HCT116 (cell line): ENCODE measurements at regions not wholly inside any gene's neighbourhood (a gene's known extent, or its start where the extent isn't known, plus 50 kb on each side); places are given as distances from the start of the nearest gene placed in this dataset.

Experiments
- ATAC-seq: fragments of 200-7000 bp; cut with Tn5 transposase; 2 replicates; pipeline ENCODE4 v1.9.1; 2020; ENCODE audit warnings: mild to moderate bottlenecking, moderate library complexity
- BruUV-seq: library from RNA; stranded (reverse); fragments of 400-500 nt; replicated peaks from 2 replicates; lab custom pipeline; 2021; lab: Mats Ljungman, UMichigan
- CTCF ChIA-PET: fragments of 300-600 bp; sonication (Branson Sonifier 250); formaldehyde crosslinking; loops from one replicate; lab custom pipeline; 2021; ENCODE audit warnings: antibody characterized with exemption; lab: Charles Lee
- POLR2A ChIA-PET: fragments of 300-600, 350-600 bp; sonication (Branson Sonifier 250); formaldehyde crosslinking; loops from one replicate; lab custom pipeline; 2021; ENCODE audit warnings: antibody characterized with exemption; lab: Charles Lee
- RAD21 ChIA-PET, 2 experiments: fragments of 300-600 bp; sonication (Branson Sonifier 250); formaldehyde crosslinking; loops; one replicate each; lab custom pipeline; 2023; ENCODE audit warnings: low total read pairs in 2 of 2; ENCODE audit not compliant: uncharacterized antibody in 2 of 2, unreplicated experiment in 2 of 2, low non-redundant PET in 1 of 2; lab: Charles Lee
- DNase-seq: peaks from one replicate; pipeline ENCODE4 v3.0.0-alpha.2; 2010; ENCODE audit warnings: low read depth, low spot score
- H2AFZ ChIP-seq: fragments of 200-600 bp; shearing (Covaris generic), sonication (generic); 2 replicates; pipeline ENCODE4 v1.6.1; 2017; ENCODE audit warnings: low read depth, mixed run types, mixed read lengths, antibody characterized with exemption, low read length; ENCODE audit not compliant: poor library complexity, severe bottlenecking
- H3K27ac ChIP-seq: 2 replicates; pipeline ENCODE4 v1.5.1; 2012; ENCODE audit warnings: low read depth, low read length
- H3K27me3 ChIP-seq: fragments of 200-600 bp; sonication (generic); 2 replicates; pipeline ENCODE4 v1.6.1; 2016; ENCODE audit warnings: mixed run types, low read length, mixed read lengths; ENCODE audit not compliant: insufficient read depth
- H3K36me3 ChIP-seq, 2 experiments: fragments of 200-500 bp in 1 of 2; fragments of 200-600 bp in 1 of 2; sonication (Bioruptor generic) in 1 of 2; sonication (generic) in 1 of 2; 2 replicates each; pipeline versions ENCODE4 v1.5.1 to v1.6.1; 2014 to 2016; ENCODE audit warnings: low read length in 2 of 2, inconsistent platforms in 1 of 2, mixed read lengths in 1 of 2, mixed run types in 1 of 2; ENCODE audit not compliant: insufficient read depth in 2 of 2, control insufficient read depth in 1 of 2
- H3K4me1 ChIP-seq, 2 experiments: fragments of 200-600 bp in 1 of 2; sonication (generic) in 1 of 2; 2 replicates each; pipeline versions ENCODE4 v1.5.1 to v1.6.1; 2012 to 2017; ENCODE audit warnings: low read length in 2 of 2, inconsistent platforms in 1 of 2, mild to moderate bottlenecking in 1 of 2, mixed read lengths in 1 of 2, mixed run types in 1 of 2, moderate library complexity in 1 of 2; ENCODE audit not compliant: insufficient read depth in 2 of 2, control insufficient read depth in 1 of 2
- H3K4me2 ChIP-seq: fragments of 200-600 bp; sonication (generic); 2 replicates; pipeline ENCODE4 v1.6.1; 2017; ENCODE audit warnings: mixed run types, low read length, mixed read lengths
- H3K4me3 ChIP-seq, 2 experiments: fragments of 200-600 bp in 1 of 2; sonication (generic) in 1 of 2; replicated peaks in 1 of 2; 2 replicates each; pipeline ENCODE4 v1.5.1; 2011 to 2016; ENCODE audit warnings: low read length in 2 of 2, control low read depth in 1 of 2, low read depth in 1 of 2, mild to moderate bottlenecking in 1 of 2, mixed read lengths in 1 of 2, mixed run types in 1 of 2
- H3K79me2 ChIP-seq: fragments of 200-600 bp; sonication (generic); 2 replicates; pipeline ENCODE4 v1.6.1; 2017; ENCODE audit warnings: mild to moderate bottlenecking, mixed run types, low read length, moderate library complexity, mixed read lengths; ENCODE audit not compliant: insufficient read depth
- H3K9ac ChIP-seq: fragments of 200-600 bp; sonication (generic); 2 replicates; pipeline ENCODE4 v1.6.1; 2016; ENCODE audit warnings: low read length, mixed read lengths
- H3K9me2 ChIP-seq: fragments of 200-600 bp; sonication (generic), shearing (Covaris generic); 2 replicates; pipeline ENCODE4 v1.6.1; 2017; ENCODE audit warnings: mixed run types, mild to moderate bottlenecking, moderate library complexity; ENCODE audit not compliant: insufficient read depth
- H3K9me3 ChIP-seq, 2 experiments: fragments of 200-500 bp in 1 of 2; fragments of 200-600 bp in 1 of 2; sonication (Bioruptor generic) in 1 of 2; sonication (generic) in 1 of 2; 2 replicates each; pipeline ENCODE4 v1.6.1; 2014 to 2017; ENCODE audit warnings: low read length in 2 of 2, mixed read lengths in 2 of 2, inconsistent platforms in 1 of 2, low read depth in 1 of 2, mild to moderate bottlenecking in 1 of 2, mixed run types in 1 of 2, moderate library complexity in 1 of 2; ENCODE audit not compliant: control insufficient read depth in 1 of 2, insufficient read depth in 1 of 2
- H4K20me1 ChIP-seq: fragments of 200-600 bp; sonication (generic), shearing (Covaris generic); 2 replicates; pipeline ENCODE4 v1.6.1; 2017; ENCODE audit warnings: mixed run types, mild to moderate bottlenecking, moderate library complexity; ENCODE audit not compliant: insufficient read depth
- ATF3 ChIP-seq: IDR thresholded peaks from 2 replicates; pipeline ENCODE4 v1.6.1; 2012
- EZH2 ChIP-seq: fragments of 200-600 bp; sonication (generic); IDR thresholded peaks from 2 replicates; pipeline ENCODE4 v1.6.1; 2017; ENCODE audit warnings: antibody characterized with exemption, mixed run types
- EZH2phosphoT487 ChIP-seq: fragments of 200-600 bp; IDR thresholded peaks from 2 replicates; pipeline ENCODE4 v1.6.1; 2018; ENCODE audit warnings: antibody characterized with exemption, borderline replicate concordance
- FOSL1 ChIP-seq: IDR thresholded peaks from 2 replicates; pipeline ENCODE4 v1.6.1; 2012; ENCODE audit warnings: low read depth
- JUND ChIP-seq: IDR thresholded peaks from 2 replicates; pipeline ENCODE4 v1.6.1; 2012
- POLR2A ChIP-seq: IDR thresholded peaks from 2 replicates; pipeline ENCODE4 v1.7.0; 2011; ENCODE audit warnings: borderline replicate concordance; ENCODE audit not compliant: insufficient read depth, insufficient read length; ENCODE audit errors: extremely low read depth
- POLR2AphosphoS5 ChIP-seq: IDR thresholded peaks from 2 replicates; pipeline ENCODE4 v1.6.1; 2011; ENCODE audit warnings: mild to moderate bottlenecking, low read depth, low read length, moderate library complexity
- REST ChIP-seq: IDR thresholded peaks from 2 replicates; pipeline ENCODE4 v1.6.1; 2012; ENCODE audit warnings: low read depth
- ZBTB33 ChIP-seq: IDR thresholded peaks from 2 replicates; pipeline ENCODE4 v1.6.1; 2011; ENCODE audit warnings: mild to moderate bottlenecking, low read length, moderate library complexity; ENCODE audit not compliant: insufficient replicate concordance; ENCODE audit errors: extremely low read depth
- ZFX ChIP-seq: fragments of 450-650 bp; IDR thresholded peaks from 2 replicates; pipeline ENCODE4 v1.6.1; 2017
- ZNF274 ChIP-seq: fragments of 200-500 bp; sonication (Bioruptor generic); IDR thresholded peaks from 2 replicates; pipeline ENCODE4 v1.6.1; 2014; ENCODE audit warnings: mild to moderate bottlenecking, low read depth, low read length, inconsistent platforms
- intact Hi-C: fragments of 100-400 bp; cut with micrococcal nuclease; formaldehyde crosslinking; loops from 2 replicates; pipeline ENCODE4 v1.10.0; 2022

- RAD21 ChIA-PET = no interaction called here
- Histone ChIP-seq H3K4me2 (no peak overlapping the region), H3K4me3 (no peak overlapping the region), H3K36me3 (no peaks in the 10 kb centered on the region), H3K9me3 (peaks cover 11 to 12% of the 10 kb centered on the region in 2 experiments; a peak in 2 of 4 replicates), H3K27ac (no peak overlapping the region), H3K9me2 (no peaks in the 10 kb centered on the region), H3K4me1 (no peaks in the 10 kb centered on the region), H4K20me1 (no peaks in the 10 kb centered on the region), H2AFZ (no peak overlapping the region), H3K27me3 (no peaks in the 10 kb centered on the region), H3K9ac (no peak overlapping the region), H3K79me2 (no peaks in the 10 kb centered on the region)
- DNase-seq (no peak), ATAC-seq (no peak)
- intact Hi-C loops = no loop called here
- POLR2A ChIA-PET = no interaction called here
- TF ChIP-seq ZNF274 (no peak), EZH2phosphoT487 (no peak), POLR2A (no peak), JUND (no peak), EZH2 (no peak), REST (no peak)
- CTCF ChIA-PET = no interaction called here
- BruUV-seq = no TSS peak
Measured at GRCh38 chr2:78782196-78782595, 243.3 kb upstream of the REG3G start.

- H3K36me3 ChIP-seq = no peaks in the 10 kb centered on the region
- no peaks in the 10 kb centered on the region for H4K20me1 ChIP-seq
- no peak overlapping the region for H3K4me3 ChIP-seq
- no peaks in the 10 kb centered on the region for H3K4me1 ChIP-seq
- H3K9me3 ChIP-seq = peaks cover 12 to 14% of the 10 kb centered on the region in 2 experiments; a peak in 2 of 4 replicates
- no TSS peak for BruUV-seq
- intact Hi-C loops = no loop called here
- CTCF ChIA-PET = no interaction called here
- no peaks in the 10 kb centered on the region for H3K79me2 ChIP-seq
- no peaks in the 10 kb centered on the region for H3K9me2 ChIP-seq
- H3K27me3 ChIP-seq = no peaks in the 10 kb centered on the region
- RAD21 ChIA-PET = no interaction called here
- ATAC-seq (no peak), DNase-seq (no peak)
- H2AFZ ChIP-seq = no peak overlapping the region
- no peak overlapping the region for H3K27ac ChIP-seq
- H3K9ac ChIP-seq = no peak overlapping the region
- no peak overlapping the region for H3K4me2 ChIP-seq
- POLR2A ChIA-PET = no interaction called here
- TF ChIP-seq ZFX (no peak), EZH2phosphoT487 (no peak), FOSL1 (no peak), POLR2AphosphoS5 (no peak), ZBTB33 (no peak), EZH2 (no peak), ATF3 (no peak)
Measured at GRCh38 chr2:78811955-78812610, 213.4 kb upstream of the REG3G start.
